Hepatocyte (in vitro differentiated cells): ENCODE measurements at regions not wholly inside any gene's neighbourhood (a gene's known extent, or its start where the extent isn't known, plus 50 kb on each side); places are given as distances from the start of the nearest gene placed in this dataset.

ENCODE experiments used
- DNase-seq: peaks from one replicate; pipeline ENCODE4 v3.0.0-alpha.2; 2016; ENCODE audit warnings: low spot score
- H2AFZ ChIP-seq: fragments of 200-600 bp; sonication (generic); 2 replicates; pipeline ENCODE4 v1.6.0; 2016; ENCODE audit warnings: antibody characterized with exemption, mild to moderate bottlenecking
- H3K27ac ChIP-seq: fragments of 200-600 bp; sonication (generic); 2 replicates; pipeline ENCODE4 v1.5.1; 2016; ENCODE audit warnings: mild to moderate bottlenecking
- H3K27me3 ChIP-seq: fragments of 200-600 bp; sonication (generic); 2 replicates; pipeline ENCODE4 v1.6.1; 2016
- H3K36me3 ChIP-seq: fragments of 200-600 bp; sonication (generic); replicated peaks from 2 replicates; pipeline ENCODE4 v1.5.1; 2016; ENCODE audit warnings: low read depth; ENCODE audit not compliant: insufficient read depth
- H3K4me1 ChIP-seq: fragments of 200-600 bp; sonication (generic); 2 replicates; pipeline ENCODE4 v1.5.1; 2016; ENCODE audit warnings: mild to moderate bottlenecking, moderate library complexity; ENCODE audit not compliant: insufficient read depth
- H3K4me2 ChIP-seq: fragments of 200-600 bp; sonication (generic); 2 replicates; pipeline ENCODE4 v1.6.0; 2016
- H3K4me3 ChIP-seq: fragments of 200-600 bp; sonication (generic); 2 replicates; pipeline ENCODE4 v1.5.1; 2016; ENCODE audit warnings: mild to moderate bottlenecking
- H3K79me2 ChIP-seq: fragments of 200-600 bp; sonication (generic); 2 replicates; pipeline ENCODE4 v1.6.0; 2017; ENCODE audit warnings: mild to moderate bottlenecking
- H3K9me2 ChIP-seq: fragments of 200-600 bp; sonication (generic); replicated peaks from 2 replicates; pipeline ENCODE4 v1.6.0; 2017; ENCODE audit warnings: mild to moderate bottlenecking; ENCODE audit not compliant: insufficient read depth
- H3K9me3 ChIP-seq: fragments of 200-600 bp; sonication (generic); 2 replicates; pipeline ENCODE4 v1.5.1; 2016; ENCODE audit warnings: low read depth, mild to moderate bottlenecking
- H4K20me1 ChIP-seq: fragments of 200-600 bp; sonication (generic); 2 replicates; pipeline ENCODE4 v1.6.0; 2016; ENCODE audit warnings: mild to moderate bottlenecking; ENCODE audit not compliant: insufficient read depth, poor library complexity, severe bottlenecking
- EZH2 ChIP-seq: fragments of 200-600 bp; sonication (generic); IDR thresholded peaks from 2 replicates; pipeline ENCODE4 v1.6.1; 2016; ENCODE audit warnings: antibody characterized with exemption, mild to moderate bottlenecking, borderline replicate concordance
- EZH2phosphoT487 ChIP-seq: fragments of 200-600 bp; sonication (generic); IDR thresholded peaks from one replicate; pipeline ENCODE4 v1.6.1; 2018; ENCODE audit warnings: antibody characterized with exemption, mild to moderate bottlenecking, low read depth, moderate library complexity; ENCODE audit not compliant: unreplicated experiment, severe bottlenecking
- WGBS: methylation state at CpG from one replicate; pipeline ENCODE4 v1.1.6; 2016; ENCODE audit warnings: low lambda C conversion rate; ENCODE audit errors: missing lambda C conversion rate; 5-methylcytosine and 5-hydroxymethylcytosine counted together
- TF ChIP-seq, protein P1 (sequence below): fragments of 200-600 bp; sonication (generic); IDR thresholded peaks from 2 replicates; pipeline ENCODE4 v1.5.1; 2016; ENCODE audit warnings: antibody characterized with exemption, mild to moderate bottlenecking; ENCODE audit not compliant: poor library complexity

- Histone ChIP-seq H3K9me2 (no peaks in the 10 kb centered on the region), H3K4me3 (no peak overlapping the region), H3K4me1 (no peaks in the 10 kb centered on the region), H3K9me3 (no peaks in the 10 kb centered on the region), H3K79me2 (no peaks in the 10 kb centered on the region), H3K4me2 (no peak overlapping the region), H4K20me1 (no peaks in the 10 kb centered on the region), H2AFZ (no peak overlapping the region), H3K36me3 (no peaks in the 10 kb centered on the region), H3K27ac (no peak overlapping the region), H3K27me3 (no peaks in the 10 kb centered on the region)
- DNase-seq = no peak
- 96% methylated on average over 2 of the region's 2 CpGs for WGBS
- TF ChIP-seq EZH2 (no peak), EZH2phosphoT487 (no peak)
- TF ChIP-seq, protein P1, sequence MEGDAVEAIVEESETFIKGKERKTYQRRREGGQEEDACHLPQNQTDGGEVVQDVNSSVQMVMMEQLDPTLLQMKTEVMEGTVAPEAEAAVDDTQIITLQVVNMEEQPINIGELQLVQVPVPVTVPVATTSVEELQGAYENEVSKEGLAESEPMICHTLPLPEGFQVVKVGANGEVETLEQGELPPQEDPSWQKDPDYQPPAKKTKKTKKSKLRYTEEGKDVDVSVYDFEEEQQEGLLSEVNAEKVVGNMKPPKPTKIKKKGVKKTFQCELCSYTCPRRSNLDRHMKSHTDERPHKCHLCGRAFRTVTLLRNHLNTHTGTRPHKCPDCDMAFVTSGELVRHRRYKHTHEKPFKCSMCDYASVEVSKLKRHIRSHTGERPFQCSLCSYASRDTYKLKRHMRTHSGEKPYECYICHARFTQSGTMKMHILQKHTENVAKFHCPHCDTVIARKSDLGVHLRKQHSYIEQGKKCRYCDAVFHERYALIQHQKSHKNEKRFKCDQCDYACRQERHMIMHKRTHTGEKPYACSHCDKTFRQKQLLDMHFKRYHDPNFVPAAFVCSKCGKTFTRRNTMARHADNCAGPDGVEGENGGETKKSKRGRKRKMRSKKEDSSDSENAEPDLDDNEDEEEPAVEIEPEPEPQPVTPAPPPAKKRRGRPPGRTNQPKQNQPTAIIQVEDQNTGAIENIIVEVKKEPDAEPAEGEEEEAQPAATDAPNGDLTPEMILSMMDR = no peak
Measured at GRCh38 chr7:114033475-114033874, 114.7 kb upstream of the PPP1R3A start.

DNA sequence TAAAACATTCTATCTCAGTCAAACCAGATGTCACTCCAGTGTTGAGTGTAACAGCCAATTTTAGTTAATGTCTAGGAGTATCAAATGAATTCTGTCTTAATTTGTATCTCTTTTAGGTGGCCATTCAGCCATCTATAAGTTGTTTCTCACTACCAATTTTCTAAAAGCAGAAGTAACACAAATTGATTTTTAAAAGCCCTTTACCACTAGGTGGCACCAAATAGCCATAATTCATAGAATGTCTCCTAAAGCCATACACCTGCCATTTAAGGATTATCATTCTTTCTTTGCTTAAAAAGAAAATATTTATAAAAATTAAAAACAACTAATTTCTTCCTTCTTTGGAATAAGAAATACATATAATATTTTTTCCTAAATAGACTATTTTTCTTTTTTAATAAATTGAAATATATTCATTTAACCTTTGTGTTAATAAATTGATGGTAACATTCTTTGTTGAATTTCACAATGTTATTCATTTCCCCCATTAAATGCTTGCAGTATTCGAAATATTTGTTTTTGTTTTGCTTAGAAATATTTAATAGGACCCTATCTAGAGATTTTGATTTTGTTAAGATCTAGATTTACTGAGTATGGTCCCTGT, 107.8 kb upstream of the PPP1R3A start:
- no peaks in the 10 kb centered on the region for H3K79me2 ChIP-seq
- no peak for TF ChIP-seq EZH2
- TF ChIP-seq, protein P1 = peak; percentile 72
- H3K4me1 ChIP-seq = no peaks in the 10 kb centered on the region
- no peaks in the 10 kb centered on the region for H3K36me3 ChIP-seq
- DNase-seq = peak; percentile 87
- H4K20me1 ChIP-seq = no peaks in the 10 kb centered on the region
- no peak overlapping the region for H3K27ac ChIP-seq
- H3K4me3 ChIP-seq = no peak overlapping the region
- H3K4me2 ChIP-seq = no peak overlapping the region
- H3K27me3 ChIP-seq = no peaks in the 10 kb centered on the region
- no peaks in the 10 kb centered on the region for H3K9me2 ChIP-seq
- H2AFZ ChIP-seq = no peak overlapping the region
- 0% methylated on average over 1 of the region's 1 CpG for whole genome bisulfite sequencing
- no peaks in the 10 kb centered on the region for H3K9me3 ChIP-seq

- Histone ChIP-seq H3K9me3 (no peaks in the 10 kb centered on the region), H3K9me2 (no peaks in the 10 kb centered on the region), H3K4me1 (peaks cover 4% of the 10 kb centered on the region), H3K79me2 (no peaks in the 10 kb centered on the region), H3K27ac (peak overlapping the region; percentile 11), H3K4me2 (no peak overlapping the region), H3K27me3 (no peaks in the 10 kb centered on the region), H3K36me3 (no peaks in the 10 kb centered on the region), H2AFZ (no peak overlapping the region), H4K20me1 (no peaks in the 10 kb centered on the region), H3K4me3 (no peak overlapping the region)
- DNase-seq = no peak
- TF ChIP-seq EZH2 (no peak), EZH2phosphoT487 (no peak)
- TF ChIP-seq, protein P1 = no peak
- 33% methylated on average over 3 of the region's 3 CpGs for WGBS
Measured at GRCh38 chr7:114021135-114021534, 102.3 kb upstream of the PPP1R3A start.

DNA sequence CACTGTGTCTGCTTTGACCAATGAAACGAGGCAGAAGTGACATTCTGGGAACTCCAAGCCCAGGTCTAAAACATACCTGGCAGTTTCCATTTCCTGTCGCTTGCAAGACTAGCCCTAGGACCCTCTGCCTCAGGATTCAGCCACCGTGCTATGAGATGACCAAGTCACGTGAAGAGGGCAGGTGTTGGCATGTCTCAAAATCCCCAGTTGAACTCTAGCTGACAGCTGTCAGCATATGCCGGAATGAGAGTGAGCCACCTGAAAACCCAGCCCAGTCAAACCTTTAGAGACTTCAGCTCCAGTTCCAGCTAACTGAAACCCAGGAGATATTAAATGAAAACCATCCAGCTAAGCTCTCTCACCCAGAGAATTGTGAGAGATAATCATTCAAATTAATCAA, 89.9 kb upstream of the PPP1R3A start:
- no peak overlapping the region for H2AFZ ChIP-seq
- H3K79me2 ChIP-seq = no peaks in the 10 kb centered on the region
- H3K36me3 ChIP-seq = no peaks in the 10 kb centered on the region
- H3K9me3 ChIP-seq = no peaks in the 10 kb centered on the region
- H3K4me2 ChIP-seq = no peak overlapping the region
- no peaks in the 10 kb centered on the region for H3K4me1 ChIP-seq
- H3K27me3 ChIP-seq = no peaks in the 10 kb centered on the region
- H3K4me3 ChIP-seq = no peak overlapping the region
- no peaks in the 10 kb centered on the region for H4K20me1 ChIP-seq
- H3K27ac ChIP-seq = no peak overlapping the region
- 72% methylated on average over 5 of the region's 5 CpGs for WGBS
- TF ChIP-seq EZH2phosphoT487 (no peak), EZH2 (no peak)
- TF ChIP-seq, protein P1 = no peak
- no peaks in the 10 kb centered on the region for H3K9me2 ChIP-seq
- DNase-seq = no peak
